PC-9 (cell line): ENCODE measurements at regions not wholly inside any gene's neighbourhood (a gene's known extent, or its start where the extent isn't known, plus 50 kb on each side); places are given as distances from the start of the nearest gene placed in this dataset.

Experiments
- EZH2 ChIP-seq: fragments of 200-600 bp; sonication (generic); IDR thresholded peaks from 2 replicates; pipeline ENCODE4 v1.8.0; 2017; ENCODE audit warnings: antibody characterized with exemption, low read depth
- TF ChIP-seq, protein P1 (sequence below): fragments of 200-600 bp; sonication (generic); conservative IDR thresholded peaks from 2 replicates; pipeline ENCODE4 v1.6.1; 2017; ENCODE audit warnings: mixed run types, antibody characterized with exemption, mild to moderate bottlenecking, moderate library complexity

- TF ChIP-seq EZH2: no peak
- TF ChIP-seq, protein P1, sequence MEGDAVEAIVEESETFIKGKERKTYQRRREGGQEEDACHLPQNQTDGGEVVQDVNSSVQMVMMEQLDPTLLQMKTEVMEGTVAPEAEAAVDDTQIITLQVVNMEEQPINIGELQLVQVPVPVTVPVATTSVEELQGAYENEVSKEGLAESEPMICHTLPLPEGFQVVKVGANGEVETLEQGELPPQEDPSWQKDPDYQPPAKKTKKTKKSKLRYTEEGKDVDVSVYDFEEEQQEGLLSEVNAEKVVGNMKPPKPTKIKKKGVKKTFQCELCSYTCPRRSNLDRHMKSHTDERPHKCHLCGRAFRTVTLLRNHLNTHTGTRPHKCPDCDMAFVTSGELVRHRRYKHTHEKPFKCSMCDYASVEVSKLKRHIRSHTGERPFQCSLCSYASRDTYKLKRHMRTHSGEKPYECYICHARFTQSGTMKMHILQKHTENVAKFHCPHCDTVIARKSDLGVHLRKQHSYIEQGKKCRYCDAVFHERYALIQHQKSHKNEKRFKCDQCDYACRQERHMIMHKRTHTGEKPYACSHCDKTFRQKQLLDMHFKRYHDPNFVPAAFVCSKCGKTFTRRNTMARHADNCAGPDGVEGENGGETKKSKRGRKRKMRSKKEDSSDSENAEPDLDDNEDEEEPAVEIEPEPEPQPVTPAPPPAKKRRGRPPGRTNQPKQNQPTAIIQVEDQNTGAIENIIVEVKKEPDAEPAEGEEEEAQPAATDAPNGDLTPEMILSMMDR: no peak
These were observed 122.8 kb downstream of the C12orf75 start for GRCh38 chr12:105453316-105453715.
